GM12878 (cell line): ENCODE measurements at regions not wholly inside any gene's neighbourhood (a gene's known extent, or its start where the extent isn't known, plus 50 kb on each side); places are given as distances from the start of the nearest gene placed in this dataset.

Experiments used
- ATAC-seq: fragments of 200-7000 bp; cut with Tn5 transposase; 3 replicates; pipeline ENCODE4 v1.9.1; 2020; ENCODE audit warnings: mild to moderate bottlenecking, moderate library complexity
- BruUV-seq: library from RNA; stranded (reverse); fragments of 400-500 nt; replicated peaks from 2 replicates; lab custom pipeline; 2021; lab: Mats Ljungman, UMichigan
- CTCF ChIA-PET: fragments of 300-600 bp; sonication (Branson Sonifier 250); formaldehyde crosslinking; extraction: SDS; loops from one replicate; lab custom pipeline; 2021; ENCODE audit warnings: inconsistent platforms; lab: Yijun Ruan, JAX
- POLR2A ChIA-PET: fragments of 350-600 bp; formaldehyde crosslinking; extraction: SDS; loops from one replicate; lab custom pipeline; 2021; ENCODE audit warnings: inconsistent platforms; lab: Charles Lee
- RAD21 ChIA-PET: fragments of 300-600 bp; sonication (Branson Sonifier 250); formaldehyde crosslinking; loops from one replicate; lab custom pipeline; 2023; ENCODE audit warnings: antibody characterized with exemption; ENCODE audit not compliant: unreplicated experiment; lab: Charles Lee
- SMC1A ChIA-PET: fragments of 300-600 bp; sonication (Branson Sonifier 250); formaldehyde crosslinking; loops from one replicate; lab custom pipeline; 2023; ENCODE audit not compliant: unreplicated experiment, uncharacterized antibody; lab: Charles Lee
- DNase-seq: peaks from one replicate; pipeline ENCODE4 v3.0.0-alpha.2; 2011; ENCODE audit warnings: low read depth, low spot score
- FAIRE-seq: peaks from 3 replicates; lab custom pipeline; 2011; peaks lifted over from hg19 to GRCh38; lab: Jason Lieb, UNC
- H2AFZ ChIP-seq: 2 replicates; pipeline ENCODE4 v1.6.0; 2011; ENCODE audit warnings: low read depth, low read length, control low read depth; ENCODE audit not compliant: control insufficient read depth
- H3K27ac ChIP-seq: 2 replicates; pipeline ENCODE4 v1.5.1; 2011; ENCODE audit warnings: control low read depth; ENCODE audit not compliant: control insufficient read depth, insufficient read depth
- H3K27me3 ChIP-seq, 2 experiments: replicated peaks in 1 of 2; 2 replicates each; pipeline versions ENCODE4 v1.6.0 to v1.6.1; 2011; ENCODE audit warnings: low read length in 1 of 2; ENCODE audit not compliant: control insufficient read depth in 2 of 2, insufficient read depth in 2 of 2
- H3K36me3 ChIP-seq, 2 experiments: 2 replicates each; pipeline ENCODE4 v1.5.1; 2011; ENCODE audit warnings: low read length in 1 of 2; ENCODE audit not compliant: control insufficient read depth in 2 of 2, insufficient read depth in 2 of 2
- H3K4me1 ChIP-seq: 2 replicates; pipeline ENCODE4 v1.6.1; 2011; ENCODE audit warnings: mild to moderate bottlenecking, low read length, moderate library complexity, mixed read lengths; ENCODE audit not compliant: control insufficient read depth, insufficient read depth
- H3K4me2 ChIP-seq: 2 replicates; pipeline ENCODE4 v1.6.0; 2011; ENCODE audit warnings: control low read depth; ENCODE audit not compliant: control insufficient read depth, insufficient read depth
- H3K4me3 ChIP-seq: fragments of 200-600 bp; sonication (generic); 2 replicates; pipeline ENCODE4 v1.5.1; 2016
- H3K79me2 ChIP-seq: 2 replicates; pipeline ENCODE4 v1.6.0; 2011; ENCODE audit warnings: low read length; ENCODE audit not compliant: control insufficient read depth, insufficient read depth
- H3K9ac ChIP-seq: 2 replicates; pipeline ENCODE4 v1.8.0; 2011; ENCODE audit warnings: low read length, control low read depth, mixed read lengths; ENCODE audit not compliant: control insufficient read depth, insufficient read depth
- H3K9me3 ChIP-seq: replicated peaks from 3 replicates; pipeline ENCODE4 v1.5.1; 2011; ENCODE audit warnings: mild to moderate bottlenecking, low read length; ENCODE audit not compliant: control insufficient read depth, insufficient read depth
- H4K20me1 ChIP-seq: 2 replicates; pipeline ENCODE4 v1.6.0; 2011; ENCODE audit not compliant: control insufficient read depth, insufficient read depth
- PAX5 ChIP-seq: IDR thresholded peaks from 2 replicates; pipeline ENCODE4 v1.6.1; 2011; ENCODE audit warnings: low read depth, low read length, borderline replicate concordance
- RUNX3 ChIP-seq: IDR thresholded peaks from 2 replicates; pipeline ENCODE4 v1.6.1; 2012; ENCODE audit warnings: low read length, inconsistent platforms
- SUPT20H ChIP-seq: IDR thresholded peaks from 2 replicates; pipeline ENCODE4 v1.6.1; 2011; ENCODE audit warnings: low read depth, mild to moderate bottlenecking, low read length, moderate library complexity, borderline replicate concordance; ENCODE audit not compliant: control insufficient read depth
- ZBTB40 ChIP-seq: fragments of 450-650 bp; IDR thresholded peaks from 2 replicates; pipeline ENCODE4 v1.6.1; 2016; ENCODE audit warnings: mild to moderate bottlenecking, moderate library complexity, borderline replicate concordance
- WGBS: methylation state at CpG from one replicate; pipeline ENCODE4 v1.1.6; 2016; ENCODE audit warnings: low lambda C conversion rate; ENCODE audit not compliant: insufficient replicate concordance, insufficient coverage; ENCODE audit errors: missing lambda C conversion rate; 5-methylcytosine and 5-hydroxymethylcytosine counted together
- in situ Hi-C: fragments of 300-500 bp; cut with MboI; formaldehyde crosslinking; loops from 9 replicates; pipeline ENCODE4 v1.14.3; 2018; ENCODE audit warnings: mixed read lengths
- intact Hi-C: fragments of 100-400 bp; cut with micrococcal nuclease; formaldehyde crosslinking; loops from one replicate; pipeline ENCODE4 v1.14.2; 2022; ENCODE audit not compliant: unreplicated experiment
- TF ChIP-seq, protein P1 (sequence below): fragments of 450-650 bp; IDR thresholded peaks from 2 replicates; pipeline ENCODE4 v1.6.1; 2017; ENCODE audit warnings: borderline replicate concordance

- TF ChIP-seq, protein P1, sequence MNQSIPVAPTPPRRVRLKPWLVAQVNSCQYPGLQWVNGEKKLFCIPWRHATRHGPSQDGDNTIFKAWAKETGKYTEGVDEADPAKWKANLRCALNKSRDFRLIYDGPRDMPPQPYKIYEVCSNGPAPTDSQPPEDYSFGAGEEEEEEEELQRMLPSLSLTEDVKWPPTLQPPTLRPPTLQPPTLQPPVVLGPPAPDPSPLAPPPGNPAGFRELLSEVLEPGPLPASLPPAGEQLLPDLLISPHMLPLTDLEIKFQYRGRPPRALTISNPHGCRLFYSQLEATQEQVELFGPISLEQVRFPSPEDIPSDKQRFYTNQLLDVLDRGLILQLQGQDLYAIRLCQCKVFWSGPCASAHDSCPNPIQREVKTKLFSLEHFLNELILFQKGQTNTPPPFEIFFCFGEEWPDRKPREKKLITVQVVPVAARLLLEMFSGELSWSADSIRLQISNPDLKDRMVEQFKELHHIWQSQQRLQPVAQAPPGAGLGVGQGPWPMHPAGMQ = no peak
- TF ChIP-seq ZBTB40 = no peak
Measured at GRCh38 chr2:103387888-103388287, 626.1 kb downstream of the TMEM182 start (continued).

- no TSS peak for BruUV-seq
- H3K9ac ChIP-seq = no peak overlapping the region
- TF ChIP-seq PAX5 (no peak), SUPT20H (no peak), RUNX3 (no peak)
- DNase-seq = no peak
- in situ Hi-C loops = no loop called here
- no peak overlapping the region for H3K4me3 ChIP-seq
- intact Hi-C loops = no loop called here
- no peak for FAIRE-seq
- H3K4me2 ChIP-seq = no peak overlapping the region
- WGBS = 6% methylated on average over 1 of the region's 1 CpG
- ChIA-PET CTCF (interaction anchor here (0.8 kb wide), 1 partner anchor 20 kb away, joined by 3 read pairs; no protein-coding TSS in a partner anchor), RAD21 (no interaction called here), POLR2A (no interaction called here), SMC1A (no interaction called here)
- no peaks in the 10 kb centered on the region for H3K4me1 ChIP-seq
- no peaks in the 10 kb centered on the region for H3K36me3 ChIP-seq
- H3K27me3 ChIP-seq = no peaks in the 10 kb centered on the region
- H4K20me1 ChIP-seq = no peaks in the 10 kb centered on the region
- H3K9me3 ChIP-seq = no peaks in the 10 kb centered on the region
- no peak overlapping the region for H2AFZ ChIP-seq
- H3K27ac ChIP-seq = no peak overlapping the region
- no peaks in the 10 kb centered on the region for H3K79me2 ChIP-seq
- ATAC-seq = no peak
Measured at GRCh38 chr2:103396152-103396551, 634.3 kb downstream of the TMEM182 start.
